ENCODE measurements at regions not wholly inside any gene's neighbourhood (a gene's known extent, or its start where the extent isn't known, plus 50 kb on each side); places are given as distances from the start of the nearest gene placed in this dataset.

DNA sequence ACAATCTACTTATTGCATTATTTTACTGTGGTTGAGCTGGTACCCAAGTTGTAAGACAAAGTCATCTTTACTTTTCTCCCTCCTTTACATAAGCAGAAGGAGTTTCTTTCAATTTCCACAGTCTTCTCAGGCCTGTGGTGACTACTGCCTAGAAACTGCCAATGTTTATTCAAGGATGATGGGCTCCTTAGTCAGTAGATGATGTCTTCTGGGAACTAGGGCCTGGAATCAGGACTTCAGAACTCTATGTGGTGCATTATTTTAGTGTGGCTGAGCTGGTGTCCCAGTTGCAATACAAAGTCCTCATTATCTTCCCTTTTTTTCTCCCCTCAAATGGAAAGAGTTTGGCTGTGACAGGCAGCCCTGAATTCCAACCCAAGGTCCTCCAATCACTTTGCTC, 1762.5 kb downstream of the SI start:
- TF ChIP-seq TCF4 (CRISPR knock-in tag; IDR thresholded peaks at IDR 0.05; ENCODE audit: borderline replicate concordance) (no peak), ZNF8 (CRISPR knock-in tag; IDR thresholded peaks at IDR 0.05) (no peak), ARNTL (CRISPR knock-in tag; IDR thresholded peaks at IDR 0.05; ENCODE audit: borderline replicate concordance, low read depth) (no peak), CSDC2 (CRISPR knock-in tag; IDR thresholded peaks at IDR 0.05) (no peak), ZFP3 (CRISPR knock-in tag; IDR thresholded peaks at IDR 0.05) (no peak), ZFP30 (CRISPR knock-in tag; IDR thresholded peaks at IDR 0.05) (no peak)
- TF ChIP-seq, protein P1, sequence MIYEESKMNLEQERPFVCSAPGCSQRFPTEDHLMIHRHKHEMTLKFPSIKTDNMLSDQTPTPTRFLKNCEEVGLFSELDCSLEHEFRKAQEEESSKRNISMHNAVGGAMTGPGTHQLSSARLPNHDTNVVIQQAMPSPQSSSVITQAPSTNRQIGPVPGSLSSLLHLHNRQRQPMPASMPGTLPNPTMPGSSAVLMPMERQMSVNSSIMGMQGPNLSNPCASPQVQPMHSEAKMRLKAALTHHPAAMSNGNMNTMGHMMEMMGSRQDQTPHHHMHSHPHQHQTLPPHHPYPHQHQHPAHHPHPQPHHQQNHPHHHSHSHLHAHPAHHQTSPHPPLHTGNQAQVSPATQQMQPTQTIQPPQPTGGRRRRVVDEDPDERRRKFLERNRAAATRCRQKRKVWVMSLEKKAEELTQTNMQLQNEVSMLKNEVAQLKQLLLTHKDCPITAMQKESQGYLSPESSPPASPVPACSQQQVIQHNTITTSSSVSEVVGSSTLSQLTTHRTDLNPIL (CRISPR knock-in tag; IDR thresholded peaks at IDR 0.05; ENCODE audit: low read depth), result no peak
- TF ChIP-seq, protein P2, sequence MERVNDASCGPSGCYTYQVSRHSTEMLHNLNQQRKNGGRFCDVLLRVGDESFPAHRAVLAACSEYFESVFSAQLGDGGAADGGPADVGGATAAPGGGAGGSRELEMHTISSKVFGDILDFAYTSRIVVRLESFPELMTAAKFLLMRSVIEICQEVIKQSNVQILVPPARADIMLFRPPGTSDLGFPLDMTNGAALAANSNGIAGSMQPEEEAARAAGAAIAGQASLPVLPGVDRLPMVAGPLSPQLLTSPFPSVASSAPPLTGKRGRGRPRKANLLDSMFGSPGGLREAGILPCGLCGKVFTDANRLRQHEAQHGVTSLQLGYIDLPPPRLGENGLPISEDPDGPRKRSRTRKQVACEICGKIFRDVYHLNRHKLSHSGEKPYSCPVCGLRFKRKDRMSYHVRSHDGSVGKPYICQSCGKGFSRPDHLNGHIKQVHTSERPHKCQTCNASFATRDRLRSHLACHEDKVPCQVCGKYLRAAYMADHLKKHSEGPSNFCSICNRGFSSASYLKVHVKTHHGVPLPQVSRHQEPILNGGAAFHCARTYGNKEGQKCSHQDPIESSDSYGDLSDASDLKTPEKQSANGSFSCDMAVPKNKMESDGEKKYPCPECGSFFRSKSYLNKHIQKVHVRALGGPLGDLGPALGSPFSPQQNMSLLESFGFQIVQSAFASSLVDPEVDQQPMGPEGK (CRISPR knock-in tag; IDR thresholded peaks at IDR 0.05; ENCODE audit: borderline replicate concordance), result no peak
